Liver (tissue), 8 donors: ENCODE measurements at regions not wholly inside any gene's neighbourhood (a gene's known extent, or its start where the extent isn't known, plus 50 kb on each side); places are given as distances from the start of the nearest gene placed in this dataset.

Source experiments
- DNase-seq: peaks from one replicate; pipeline ENCODE4 v3.0.0-alpha.2; 2017; ENCODE audit warnings: low spot score
- H3K27ac ChIP-seq, 2 donors: one replicate each; pipeline ENCODE4 v1.7.0; 2013; ENCODE audit warnings: inconsistent platforms in 2 of 2, low read length in 2 of 2, control low read depth in 1 of 2, low read depth in 1 of 2, mild to moderate bottlenecking in 1 of 2
- H3K27me3 ChIP-seq, 4 donors: one replicate each; pipeline versions ENCODE4 v1.6.1 to v1.7.0; 2013; ENCODE audit warnings: low read length in 3 of 4, inconsistent platforms in 1 of 4, mild to moderate bottlenecking in 1 of 4, moderate library complexity in 1 of 4; ENCODE audit not compliant: control insufficient read depth in 4 of 4, insufficient read depth in 4 of 4
- H3K36me3 ChIP-seq, 4 donors: one replicate each; pipeline versions ENCODE4 v1.6.1 to v1.7.0; 2013; ENCODE audit warnings: low read length in 3 of 4, mild to moderate bottlenecking in 3 of 4, low read depth in 1 of 4, moderate library complexity in 1 of 4; ENCODE audit not compliant: control insufficient read depth in 4 of 4, insufficient read depth in 3 of 4
- H3K4me1 ChIP-seq, 4 donors: one replicate each; pipeline versions ENCODE4 v1.6.1 to v1.7.0; 2013; ENCODE audit warnings: low read length in 3 of 4, mild to moderate bottlenecking in 3 of 4, moderate library complexity in 1 of 4; ENCODE audit not compliant: control insufficient read depth in 4 of 4, insufficient read depth in 4 of 4
- H3K4me3 ChIP-seq, 3 donors: one replicate each; pipeline versions ENCODE4 v1.6.1 to v1.7.0; 2013; ENCODE audit warnings: low read length in 3 of 3, control low read depth in 1 of 3, low read depth in 1 of 3, mild to moderate bottlenecking in 1 of 3
- H3K9ac ChIP-seq, 2 donors: one replicate each; pipeline ENCODE4 v1.7.0; 2013; ENCODE audit warnings: low read length in 2 of 2, mild to moderate bottlenecking in 2 of 2, moderate library complexity in 2 of 2, control low read depth in 1 of 2, low read depth in 1 of 2
- H3K9me3 ChIP-seq, 4 donors: one replicate each; pipeline versions ENCODE4 v1.6.1 to v1.7.0; 2013; ENCODE audit warnings: low read length in 3 of 4; ENCODE audit not compliant: control insufficient read depth in 4 of 4
- CTCF ChIP-seq: fragments of 150-350 bp; IDR thresholded peaks from 2 replicates; pipeline ENCODE4 v1.5.1; 2017; ENCODE audit warnings: improper control_type of control experiment, low read depth, low read length; ENCODE audit not compliant: missing input control
- EGR1 ChIP-seq, 2 donors: IDR thresholded peaks; 2 replicates each; pipeline ENCODE4 v1.6.1; 2016 to 2018; ENCODE audit warnings: antibody characterized with exemption in 2 of 2, low read depth in 2 of 2
- FOXA1 ChIP-seq: IDR thresholded peaks from 2 replicates; pipeline ENCODE4 v1.6.1; 2016; ENCODE audit warnings: antibody characterized with exemption
- FOXA2 ChIP-seq: IDR thresholded peaks from 2 replicates; pipeline ENCODE4 v1.6.1; 2016; ENCODE audit warnings: antibody characterized with exemption
- GABPA ChIP-seq, 2 donors: IDR thresholded peaks in 1 of 2; conservative IDR thresholded peaks in 1 of 2; 2 replicates each; pipeline ENCODE4 v1.6.1; 2016; ENCODE audit warnings: antibody characterized with exemption in 2 of 2, mild to moderate bottlenecking in 1 of 2, moderate library complexity in 1 of 2
- HNF4A ChIP-seq, 2 donors: conservative IDR thresholded peaks; 2 replicates each; pipeline ENCODE4 v1.6.1; 2016; ENCODE audit warnings: antibody characterized with exemption in 2 of 2, mild to moderate bottlenecking in 2 of 2
- HNF4G ChIP-seq: IDR thresholded peaks from 2 replicates; pipeline ENCODE4 v1.6.1; 2016; ENCODE audit warnings: antibody characterized with exemption
- JUND ChIP-seq, 2 donors: IDR thresholded peaks; 2 replicates each; pipeline ENCODE4 v1.6.1; 2016; ENCODE audit warnings: antibody characterized with exemption in 2 of 2
- MAX ChIP-seq: IDR thresholded peaks from 2 replicates; pipeline ENCODE4 v1.6.1; 2016; ENCODE audit warnings: antibody characterized with exemption
- NR2F2 ChIP-seq: IDR thresholded peaks from 2 replicates; pipeline ENCODE4 v1.6.1; 2016; ENCODE audit warnings: antibody characterized with exemption
- RAD21 ChIP-seq, 2 donors: IDR thresholded peaks; 2 replicates each; pipeline ENCODE4 v1.6.1; 2016; ENCODE audit warnings: antibody characterized with exemption in 2 of 2, mild to moderate bottlenecking in 2 of 2
- REST ChIP-seq: IDR thresholded peaks from 2 replicates; pipeline ENCODE4 v1.6.1; 2016; ENCODE audit warnings: antibody characterized with exemption, mild to moderate bottlenecking
- RXRA ChIP-seq, 2 donors: IDR thresholded peaks; 2 replicates each; pipeline ENCODE4 v1.6.1; 2017 to 2018; ENCODE audit warnings: antibody characterized with exemption in 2 of 2, mild to moderate bottlenecking in 1 of 2
- SP1 ChIP-seq: IDR thresholded peaks from 2 replicates; pipeline ENCODE4 v1.6.1; 2018; ENCODE audit warnings: antibody characterized with exemption, mild to moderate bottlenecking
- TAF1 ChIP-seq: conservative IDR thresholded peaks from 2 replicates; pipeline ENCODE4 v1.6.1; 2016; ENCODE audit warnings: antibody characterized with exemption, mild to moderate bottlenecking
- YY1 ChIP-seq: IDR thresholded peaks from 2 replicates; pipeline ENCODE4 v1.6.1; 2016; ENCODE audit warnings: antibody characterized with exemption, mild to moderate bottlenecking
- ZBTB33 ChIP-seq: IDR thresholded peaks from 2 replicates; pipeline ENCODE4 v1.6.1; 2016; ENCODE audit warnings: antibody characterized with exemption
- WGBS: extraction: QIAGEN DNeasy Blood & Tissue Kit; methylation state at CpG from one replicate; pipeline ENCODE4 v1.1.7; 2013; 5-methylcytosine and 5-hydroxymethylcytosine counted together
- TF ChIP-seq, protein P1 (sequence below): IDR thresholded peaks from 2 replicates; pipeline ENCODE4 v1.6.1; 2016; ENCODE audit warnings: antibody characterized with exemption
- donor health status: healthy.
- donor health status: healthy.
- donor health status: healthy.
- donor health status: healthy.
- donor health status: healthy.

- Histone ChIP-seq H3K27me3 (no peaks in the 10 kb centered on the region), H3K4me3 (peak overlapping the region in 1 of 3 donors; percentile 55), H3K36me3 (no peaks in the 10 kb centered on the region), H3K9me3 (no peaks in the 10 kb centered on the region), H3K27ac (no peak overlapping the region), H3K9ac (no peak overlapping the region), H3K4me1 (peaks cover 1 to 16% (median 6%) of the 10 kb centered on the region in 4 donors)
- TF ChIP-seq HNF4G = no peak
- TF ChIP-seq GABPA (IDR thresholded peaks at IDR 0.05 in 1 of 2, conservative IDR thresholded peaks at IDR 0.05 in 1 of 2) = no peak
- no peak for TF ChIP-seq FOXA1
- TF ChIP-seq JUND (IDR thresholded peaks at IDR 0.05) = no peak
- no peak for TF ChIP-seq SP1
- no peak for TF ChIP-seq MAX
- TF ChIP-seq HNF4A (conservative IDR thresholded peaks at IDR 0.05) = no peak
- TF ChIP-seq, protein P1, sequence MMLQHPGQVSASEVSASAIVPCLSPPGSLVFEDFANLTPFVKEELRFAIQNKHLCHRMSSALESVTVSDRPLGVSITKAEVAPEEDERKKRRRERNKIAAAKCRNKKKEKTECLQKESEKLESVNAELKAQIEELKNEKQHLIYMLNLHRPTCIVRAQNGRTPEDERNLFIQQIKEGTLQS = no peak
- TF ChIP-seq YY1 = no peak
- TF ChIP-seq ZBTB33 = no peak
- TF ChIP-seq RAD21 (IDR thresholded peaks at IDR 0.05) = no peak
- TF ChIP-seq FOXA2 = no peak
- TF ChIP-seq RXRA (IDR thresholded peaks at IDR 0.05) = no peak
- WGBS = 72% methylated on average over 14 of the region's 14 CpGs
- DNase-seq = no peak
These were observed 72.4 kb downstream of the TEX51 start for GRCh38 chr2:126971162-126971480.

GRCh38 chr2:126971481-126972278, 73.0 kb downstream of the TEX51 start:
- 8% methylated on average over 43 of the region's 43 CpGs for WGBS
- no peaks in the 10 kb centered on the region for H3K27me3 ChIP-seq
- peak overlapping the region; percentile 72 to 77 for H3K9ac ChIP-seq
- peaks cover 1 to 16% (median 6%) of the 10 kb centered on the region in 4 donors for H3K4me1 ChIP-seq
- DNase-seq = peak; percentile 62
- peak overlapping the region; percentile 55 to 57 (median 55) for H3K4me3 ChIP-seq
- H3K36me3 ChIP-seq = no peaks in the 10 kb centered on the region
- peak in 1 of 2 donors; percentile 25 for TF ChIP-seq HNF4A (conservative IDR thresholded peaks at IDR 0.05)
- TF ChIP-seq JUND (IDR thresholded peaks at IDR 0.05) = peak in 1 of 2 donors; percentile 6
- TF ChIP-seq TAF1 = no peak
- TF ChIP-seq GABPA (IDR thresholded peaks at IDR 0.05 in 1 of 2, conservative IDR thresholded peaks at IDR 0.05 in 1 of 2) = no peak
- TF ChIP-seq SP1 = peak; percentile 71
- TF ChIP-seq RAD21 (IDR thresholded peaks at IDR 0.05) = peak; percentile 86 to 90
- peak; percentile 69 for TF ChIP-seq MAX
- TF ChIP-seq RXRA (IDR thresholded peaks at IDR 0.05) = peak in 1 of 2 donors; percentile 10
- TF ChIP-seq, protein P1 = no peak
- no peak for TF ChIP-seq FOXA2
- no peak for TF ChIP-seq HNF4G
- peak; percentile 94 for TF ChIP-seq CTCF
- no peak for TF ChIP-seq ZBTB33
- peak; percentile 37 for TF ChIP-seq NR2F2
- TF ChIP-seq REST = peak; percentile 72
- peak; percentile 72 for TF ChIP-seq YY1
- TF ChIP-seq FOXA1 = no peak
- no peak for TF ChIP-seq EGR1 (IDR thresholded peaks at IDR 0.05; ENCODE audit: low read depth in 2 of 2)
- peak overlapping the region; percentile 74 to 77 for H3K27ac ChIP-seq
- no peaks in the 10 kb centered on the region for H3K9me3 ChIP-seq
